Neural cell (in vitro differentiated cells): ENCODE measurements at regions not wholly inside any gene's neighbourhood (a gene's known extent, or its start where the extent isn't known, plus 50 kb on each side); places are given as distances from the start of the nearest gene placed in this dataset.

Experiments used
- H2AFZ ChIP-seq: fragments of 200-600, 300-800 bp; sonication (generic), shearing (Covaris generic); 2 replicates; pipeline ENCODE4 v1.6.0; 2014; ENCODE audit warnings: low read depth, mild to moderate bottlenecking, antibody characterized with exemption, low read length, moderate library complexity
- H3F3A ChIP-seq: fragments of 200-600 bp; shearing (Covaris generic); 2 replicates; pipeline ENCODE4 v1.6.1; 2016; ENCODE audit warnings: mild to moderate bottlenecking, moderate library complexity, mixed read lengths, antibody characterized with exemption, low read length; ENCODE audit not compliant: insufficient read depth, poor library complexity, severe bottlenecking
- H3K27ac ChIP-seq: fragments of 200-600, 300-800 bp; sonication (generic), shearing (Covaris generic); 2 replicates; pipeline ENCODE4 v1.5.1; 2014; ENCODE audit warnings: mild to moderate bottlenecking, low read length, moderate library complexity
- H3K27me3 ChIP-seq: fragments of 300-800, 200-600 bp; sonication (generic), shearing (Covaris generic); 2 replicates; pipeline ENCODE4 v1.6.0; 2014; ENCODE audit warnings: mild to moderate bottlenecking, low read depth, low read length, moderate library complexity; ENCODE audit not compliant: insufficient read depth
- H3K36me3 ChIP-seq: fragments of 300-800, 200-600 bp; sonication (generic), shearing (Covaris generic); 2 replicates; pipeline ENCODE4 v1.5.1; 2014; ENCODE audit warnings: mild to moderate bottlenecking, antibody characterized with exemption, low read length, moderate library complexity; ENCODE audit not compliant: insufficient read depth
- H3K4me2 ChIP-seq: fragments of 300-800, 200-600 bp; sonication (generic), shearing (Covaris generic); 2 replicates; pipeline ENCODE4 v1.6.0; 2014; ENCODE audit warnings: mild to moderate bottlenecking, low read length
- H3K4me3 ChIP-seq: fragments of 300-800, 200-600 bp; sonication (generic), shearing (Covaris generic); 2 replicates; pipeline ENCODE4 v1.5.1; 2014; ENCODE audit warnings: mild to moderate bottlenecking, low read length, moderate library complexity
- H3K79me2 ChIP-seq: fragments of 200-600 bp; shearing (Covaris generic); replicated peaks from 2 replicates; pipeline ENCODE4 v1.6.0; 2014; ENCODE audit warnings: mild to moderate bottlenecking, low read length, moderate library complexity; ENCODE audit not compliant: insufficient read depth
- H3K9ac ChIP-seq: fragments of 300-800, 200-600 bp; sonication (generic), shearing (Covaris generic); 2 replicates; pipeline ENCODE4 v1.6.1; 2016; ENCODE audit warnings: mild to moderate bottlenecking, low read length, mixed read lengths
- H3K9me2 ChIP-seq: fragments of 200-600 bp; shearing (Covaris generic); 2 replicates; pipeline ENCODE4 v1.6.1; 2016; ENCODE audit warnings: mild to moderate bottlenecking, low read length, mixed read lengths; ENCODE audit not compliant: insufficient read depth
- H3K9me3 ChIP-seq: fragments of 200-600, 300-800 bp; sonication (generic), shearing (Covaris generic); 2 replicates; pipeline ENCODE4 v1.6.1; 2016; ENCODE audit warnings: mild to moderate bottlenecking, mixed run types, low read length, moderate library complexity, mixed read lengths
- H4K20me1 ChIP-seq: fragments of 200-600 bp; shearing (Covaris generic); 2 replicates; pipeline ENCODE4 v1.6.1; 2016; ENCODE audit warnings: mild to moderate bottlenecking, mixed run types; ENCODE audit not compliant: insufficient read depth
- CTCF ChIP-seq: fragments of 450-650 bp; IDR thresholded peaks from 2 replicates; pipeline ENCODE4 v1.5.1; 2014; ENCODE audit warnings: antibody characterized with exemption, mild to moderate bottlenecking, moderate library complexity; ENCODE audit not compliant: poor library complexity, severe bottlenecking
- EP300 ChIP-seq: fragments of 450-650 bp; conservative IDR thresholded peaks from 2 replicates; pipeline ENCODE4 v1.6.1; 2014; ENCODE audit warnings: antibody characterized with exemption, mild to moderate bottlenecking, moderate library complexity; ENCODE audit not compliant: poor library complexity, severe bottlenecking
- EZH2 ChIP-seq: fragments of 200-600, 300-800 bp; shearing (Covaris generic), sonication (generic); IDR thresholded peaks from 2 replicates; pipeline ENCODE4 v1.6.1; 2014; ENCODE audit warnings: antibody characterized with exemption, low read length, borderline replicate concordance, mild to moderate bottlenecking; ENCODE audit not compliant: insufficient read depth, poor library complexity, severe bottlenecking
- MXI1 ChIP-seq: fragments of 450-650 bp; conservative IDR thresholded peaks from 2 replicates; pipeline ENCODE4 v1.6.1; 2014; ENCODE audit warnings: antibody characterized with exemption, mild to moderate bottlenecking; ENCODE audit not compliant: poor library complexity, severe bottlenecking
- POLR2AphosphoS5 ChIP-seq: IDR thresholded peaks from 2 replicates; pipeline ENCODE4 v1.6.1; 2012
- RAD21 ChIP-seq: fragments of 450-650 bp; conservative IDR thresholded peaks from 2 replicates; pipeline ENCODE4 v1.6.1; 2014; ENCODE audit warnings: antibody characterized with exemption, mild to moderate bottlenecking, moderate library complexity
- SMC3 ChIP-seq: fragments of 450-650 bp; conservative IDR thresholded peaks from 2 replicates; pipeline ENCODE4 v1.6.1; 2014; ENCODE audit warnings: antibody characterized with exemption, mild to moderate bottlenecking, moderate library complexity; ENCODE audit not compliant: poor library complexity
- TAF1 ChIP-seq: IDR thresholded peaks from 2 replicates; pipeline ENCODE4 v1.6.1; 2012; ENCODE audit warnings: low read depth
- TF ChIP-seq, protein P1 (sequence below): IDR thresholded peaks from 2 replicates; pipeline ENCODE4 v1.6.1; 2012; ENCODE audit warnings: borderline replicate concordance

DNA sequence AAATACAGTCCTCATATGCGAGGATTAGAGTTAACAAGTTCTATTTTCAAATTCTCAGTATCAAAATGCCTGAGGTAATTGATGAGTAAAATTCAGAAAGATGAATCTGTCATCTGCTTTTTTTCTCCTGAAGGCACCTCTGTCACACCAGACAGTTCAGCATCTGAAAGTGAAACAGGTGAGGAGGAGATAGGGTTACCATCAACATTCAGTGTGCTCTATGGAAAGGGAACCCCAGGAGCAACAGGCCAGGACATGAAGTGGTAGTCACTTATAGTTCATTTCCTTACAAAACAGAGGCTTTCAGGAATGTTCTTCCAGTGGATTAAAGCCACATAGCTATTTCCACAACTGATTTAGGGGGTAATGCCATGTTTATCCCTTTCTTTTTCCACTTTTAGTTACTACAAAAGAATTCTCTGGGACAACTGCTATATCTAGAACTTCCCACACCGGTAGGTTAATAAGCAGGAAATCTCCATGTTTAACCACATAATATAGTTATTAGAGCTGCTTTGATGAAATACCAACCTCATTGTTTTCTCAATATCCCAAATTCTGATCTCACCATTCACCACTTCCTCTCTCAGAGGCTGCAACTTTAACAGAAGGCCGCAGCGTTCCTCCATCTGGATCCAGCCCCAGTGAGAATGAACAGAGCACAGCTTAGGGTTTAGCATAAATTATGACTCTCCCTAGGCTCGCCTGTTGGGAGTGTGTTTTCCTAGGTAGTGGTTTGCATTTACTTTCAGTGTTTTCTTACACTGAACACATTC lies 177.0 kb upstream of the CNTN1 start:
- no peak overlapping the region for H3K9ac ChIP-seq
- H3K36me3 ChIP-seq = no peaks in the 10 kb centered on the region
- no peak overlapping the region for H3K4me3 ChIP-seq
- no peaks in the 10 kb centered on the region for H3K79me2 ChIP-seq
- H4K20me1 ChIP-seq = no peaks in the 10 kb centered on the region
- H3K9me3 ChIP-seq = no peaks in the 10 kb centered on the region
- H2AFZ ChIP-seq = no peak overlapping the region
- TF ChIP-seq, protein P1, sequence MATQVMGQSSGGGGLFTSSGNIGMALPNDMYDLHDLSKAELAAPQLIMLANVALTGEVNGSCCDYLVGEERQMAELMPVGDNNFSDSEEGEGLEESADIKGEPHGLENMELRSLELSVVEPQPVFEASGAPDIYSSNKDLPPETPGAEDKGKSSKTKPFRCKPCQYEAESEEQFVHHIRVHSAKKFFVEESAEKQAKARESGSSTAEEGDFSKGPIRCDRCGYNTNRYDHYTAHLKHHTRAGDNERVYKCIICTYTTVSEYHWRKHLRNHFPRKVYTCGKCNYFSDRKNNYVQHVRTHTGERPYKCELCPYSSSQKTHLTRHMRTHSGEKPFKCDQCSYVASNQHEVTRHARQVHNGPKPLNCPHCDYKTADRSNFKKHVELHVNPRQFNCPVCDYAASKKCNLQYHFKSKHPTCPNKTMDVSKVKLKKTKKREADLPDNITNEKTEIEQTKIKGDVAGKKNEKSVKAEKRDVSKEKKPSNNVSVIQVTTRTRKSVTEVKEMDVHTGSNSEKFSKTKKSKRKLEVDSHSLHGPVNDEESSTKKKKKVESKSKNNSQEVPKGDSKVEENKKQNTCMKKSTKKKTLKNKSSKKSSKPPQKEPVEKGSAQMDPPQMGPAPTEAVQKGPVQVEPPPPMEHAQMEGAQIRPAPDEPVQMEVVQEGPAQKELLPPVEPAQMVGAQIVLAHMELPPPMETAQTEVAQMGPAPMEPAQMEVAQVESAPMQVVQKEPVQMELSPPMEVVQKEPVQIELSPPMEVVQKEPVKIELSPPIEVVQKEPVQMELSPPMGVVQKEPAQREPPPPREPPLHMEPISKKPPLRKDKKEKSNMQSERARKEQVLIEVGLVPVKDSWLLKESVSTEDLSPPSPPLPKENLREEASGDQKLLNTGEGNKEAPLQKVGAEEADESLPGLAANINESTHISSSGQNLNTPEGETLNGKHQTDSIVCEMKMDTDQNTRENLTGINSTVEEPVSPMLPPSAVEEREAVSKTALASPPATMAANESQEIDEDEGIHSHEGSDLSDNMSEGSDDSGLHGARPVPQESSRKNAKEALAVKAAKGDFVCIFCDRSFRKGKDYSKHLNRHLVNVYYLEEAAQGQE = no peak
- TF ChIP-seq SMC3 (no peak), POLR2AphosphoS5 (no peak), EP300 (no peak), TAF1 (no peak), RAD21 (no peak), CTCF (no peak), MXI1 (no peak), EZH2 (no peak)
- H3K9me2 ChIP-seq = no peaks in the 10 kb centered on the region
- no peaks in the 10 kb centered on the region for H3K27me3 ChIP-seq
- no peak overlapping the region for H3K27ac ChIP-seq
- H3K4me2 ChIP-seq = no peak overlapping the region
- no peaks in the 10 kb centered on the region for H3F3A ChIP-seq

DNA sequence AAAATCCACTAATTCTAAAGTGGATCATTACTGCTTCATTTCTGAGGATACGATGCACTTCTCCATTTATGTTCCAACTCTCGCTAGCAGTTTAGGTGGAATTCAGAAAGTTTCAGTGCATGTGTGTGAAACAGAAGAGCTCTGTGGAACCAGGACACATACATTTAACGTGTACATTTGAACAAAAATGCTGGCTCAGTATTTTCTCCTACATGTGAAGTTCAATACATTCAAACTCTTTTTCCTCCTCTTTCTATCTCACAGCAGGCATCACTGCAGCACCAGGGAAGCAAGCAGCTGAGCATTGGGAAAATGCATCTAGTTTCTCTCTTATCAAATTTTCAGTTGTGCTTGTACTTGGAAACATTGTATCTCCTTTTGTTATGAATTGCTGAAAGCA lies 169.4 kb upstream of the CNTN1 start:
- no peak overlapping the region for H2AFZ ChIP-seq
- no peak overlapping the region for H3K9ac ChIP-seq
- H3K27me3 ChIP-seq = no peaks in the 10 kb centered on the region
- H3K27ac ChIP-seq = no peak overlapping the region
- no peaks in the 10 kb centered on the region for H3K36me3 ChIP-seq
- no peak overlapping the region for H3K4me2 ChIP-seq
- H3K9me3 ChIP-seq = no peaks in the 10 kb centered on the region
- H3K4me3 ChIP-seq = no peak overlapping the region
- H3F3A ChIP-seq = no peaks in the 10 kb centered on the region
- H3K9me2 ChIP-seq = no peaks in the 10 kb centered on the region
- no peak for TF ChIP-seq CTCF
- TF ChIP-seq RAD21 = no peak
- TF ChIP-seq, protein P1 = no peak
- no peak for TF ChIP-seq POLR2AphosphoS5
- TF ChIP-seq SMC3 = no peak
- TF ChIP-seq EP300 = no peak
- TF ChIP-seq MXI1 = no peak
- TF ChIP-seq TAF1 = no peak
- no peak for TF ChIP-seq EZH2
- no peaks in the 10 kb centered on the region for H3K79me2 ChIP-seq
- H4K20me1 ChIP-seq = no peaks in the 10 kb centered on the region
